ENCODE measurements at regions not wholly inside any gene's neighbourhood (a gene's known extent, or its start where the extent isn't known, plus 50 kb on each side); places are given as distances from the start of the nearest gene placed in this dataset.

DNA sequence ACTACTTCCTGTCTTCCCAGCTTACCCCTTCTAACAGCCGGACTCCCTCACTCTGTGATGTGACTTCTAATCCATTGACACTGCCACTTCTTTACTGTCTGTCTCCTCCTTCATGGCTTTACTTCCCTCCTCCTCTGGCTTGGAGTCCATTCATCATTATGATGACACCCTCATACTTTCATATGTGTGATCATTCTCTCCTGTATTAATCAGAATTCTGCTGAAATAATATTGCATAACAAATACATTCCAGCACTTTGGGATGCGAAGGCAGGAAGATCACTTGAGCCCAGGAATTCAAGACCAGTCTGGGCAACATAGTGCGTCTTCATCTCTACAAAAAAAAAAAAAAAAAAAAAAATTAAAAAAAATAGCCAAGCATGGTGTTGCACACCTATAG lies 147.9 kb upstream of the BTBD3 start:
- H2AFZ ChIP-seq (ENCODE audit: low read depth): no peak overlapping the region
- no peaks in the 10 kb centered on the region for H3K79me2 ChIP-seq (ENCODE audit: insufficient read depth)
- no peaks in the 10 kb centered on the region for H3K36me3 ChIP-seq (replicated peaks in 1 of 2; ENCODE audit: control insufficient read depth in 1 of 2, insufficient read depth in 2 of 2, low read length in 1 of 2)
- H4K20me1 ChIP-seq (ENCODE audit: insufficient read depth): no peaks in the 10 kb centered on the region
- no peaks in the 10 kb centered on the region for H3K27me3 ChIP-seq (ENCODE audit: insufficient read depth)
- CTCF ChIA-PET: no interaction called here
- no peak overlapping the region for H3K9ac ChIP-seq
- no peak for DNase-seq
- H3K27ac ChIP-seq (ENCODE audit: low read depth in 2 of 2, low read length in 1 of 2): no peak overlapping the region
- H3K4me3 ChIP-seq (ENCODE audit: low read depth in 2 of 2, low read length in 1 of 2): no peak overlapping the region
- TF ChIP-seq EZH2phosphoT487 (IDR thresholded peaks at IDR 0.05; ENCODE audit: borderline replicate concordance, low read depth) (no peak), RFX5 (IDR thresholded peaks at IDR 0.05; ENCODE audit: low read length) (no peak), GATA2 (CRISPR knock-in tag; IDR thresholded peaks at IDR 0.05) (no peak), RAD21 (IDR thresholded peaks at IDR 0.05; ENCODE audit: low read length) (no peak), SIN3A (IDR thresholded peaks at IDR 0.05; ENCODE audit: borderline replicate concordance, low read depth, low read length) (no peak), TEAD4 (IDR thresholded peaks at IDR 0.05; ENCODE audit: borderline replicate concordance, insufficient read depth) (no peak), FOXJ3 (CRISPR knock-in tag; IDR thresholded peaks at IDR 0.05) (no peak), POLR2AphosphoS5 (IDR thresholded peaks at IDR 0.05; ENCODE audit: low read depth, low read length) (no peak), NFIC (IDR thresholded peaks at IDR 0.05; ENCODE audit: borderline replicate concordance) (no peak), RCOR1 (IDR thresholded peaks at IDR 0.05; ENCODE audit: low read length) (no peak), MXI1 (IDR thresholded peaks at IDR 0.05; ENCODE audit: low read depth, low read length) (no peak)
- TF ChIP-seq, protein P1, sequence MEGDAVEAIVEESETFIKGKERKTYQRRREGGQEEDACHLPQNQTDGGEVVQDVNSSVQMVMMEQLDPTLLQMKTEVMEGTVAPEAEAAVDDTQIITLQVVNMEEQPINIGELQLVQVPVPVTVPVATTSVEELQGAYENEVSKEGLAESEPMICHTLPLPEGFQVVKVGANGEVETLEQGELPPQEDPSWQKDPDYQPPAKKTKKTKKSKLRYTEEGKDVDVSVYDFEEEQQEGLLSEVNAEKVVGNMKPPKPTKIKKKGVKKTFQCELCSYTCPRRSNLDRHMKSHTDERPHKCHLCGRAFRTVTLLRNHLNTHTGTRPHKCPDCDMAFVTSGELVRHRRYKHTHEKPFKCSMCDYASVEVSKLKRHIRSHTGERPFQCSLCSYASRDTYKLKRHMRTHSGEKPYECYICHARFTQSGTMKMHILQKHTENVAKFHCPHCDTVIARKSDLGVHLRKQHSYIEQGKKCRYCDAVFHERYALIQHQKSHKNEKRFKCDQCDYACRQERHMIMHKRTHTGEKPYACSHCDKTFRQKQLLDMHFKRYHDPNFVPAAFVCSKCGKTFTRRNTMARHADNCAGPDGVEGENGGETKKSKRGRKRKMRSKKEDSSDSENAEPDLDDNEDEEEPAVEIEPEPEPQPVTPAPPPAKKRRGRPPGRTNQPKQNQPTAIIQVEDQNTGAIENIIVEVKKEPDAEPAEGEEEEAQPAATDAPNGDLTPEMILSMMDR (IDR thresholded peaks at IDR 0.05): no peak
- TF ChIP-seq, protein P2, sequence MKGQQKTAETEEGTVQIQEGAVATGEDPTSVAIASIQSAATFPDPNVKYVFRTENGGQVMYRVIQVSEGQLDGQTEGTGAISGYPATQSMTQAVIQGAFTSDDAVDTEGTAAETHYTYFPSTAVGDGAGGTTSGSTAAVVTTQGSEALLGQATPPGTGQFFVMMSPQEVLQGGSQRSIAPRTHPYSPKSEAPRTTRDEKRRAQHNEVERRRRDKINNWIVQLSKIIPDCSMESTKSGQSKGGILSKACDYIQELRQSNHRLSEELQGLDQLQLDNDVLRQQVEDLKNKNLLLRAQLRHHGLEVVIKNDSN (IDR thresholded peaks at IDR 0.05; ENCODE audit: borderline replicate concordance, low read depth): no peak
- TF ChIP-seq, protein P3, sequence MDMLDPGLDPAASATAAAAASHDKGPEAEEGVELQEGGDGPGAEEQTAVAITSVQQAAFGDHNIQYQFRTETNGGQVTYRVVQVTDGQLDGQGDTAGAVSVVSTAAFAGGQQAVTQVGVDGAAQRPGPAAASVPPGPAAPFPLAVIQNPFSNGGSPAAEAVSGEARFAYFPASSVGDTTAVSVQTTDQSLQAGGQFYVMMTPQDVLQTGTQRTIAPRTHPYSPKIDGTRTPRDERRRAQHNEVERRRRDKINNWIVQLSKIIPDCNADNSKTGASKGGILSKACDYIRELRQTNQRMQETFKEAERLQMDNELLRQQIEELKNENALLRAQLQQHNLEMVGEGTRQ (IDR thresholded peaks at IDR 0.05; ENCODE audit: borderline replicate concordance, low read depth, low read length): no peak
- TF ChIP-seq, protein P4, sequence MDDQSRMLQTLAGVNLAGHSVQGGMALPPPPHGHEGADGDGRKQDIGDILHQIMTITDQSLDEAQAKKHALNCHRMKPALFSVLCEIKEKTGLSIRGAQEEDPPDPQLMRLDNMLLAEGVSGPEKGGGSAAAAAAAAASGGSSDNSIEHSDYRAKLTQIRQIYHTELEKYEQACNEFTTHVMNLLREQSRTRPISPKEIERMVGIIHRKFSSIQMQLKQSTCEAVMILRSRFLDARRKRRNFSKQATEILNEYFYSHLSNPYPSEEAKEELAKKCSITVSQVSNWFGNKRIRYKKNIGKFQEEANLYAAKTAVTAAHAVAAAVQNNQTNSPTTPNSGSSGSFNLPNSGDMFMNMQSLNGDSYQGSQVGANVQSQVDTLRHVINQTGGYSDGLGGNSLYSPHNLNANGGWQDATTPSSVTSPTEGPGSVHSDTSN (IDR thresholded peaks at IDR 0.05): no peak
- WGBS (ENCODE audit: low lambda C conversion rate): 46% methylated on average over 3 of the region's 3 CpGs
- POLR2A ChIA-PET: no interaction called here
- no peaks in the 10 kb centered on the region for H3F3A ChIP-seq (replicated peaks; ENCODE audit: insufficient read depth)
- H3K4me2 ChIP-seq: no peak overlapping the region
- H3K9me3 ChIP-seq: no peaks in the 10 kb centered on the region
- no peaks in the 10 kb centered on the region for H3K9me2 ChIP-seq
- no peaks in the 10 kb centered on the region for H3K4me1 ChIP-seq (ENCODE audit: control insufficient read depth in 1 of 2, insufficient read depth in 2 of 2, low read depth in 1 of 2, low read length in 1 of 2)
